Liver (tissue), 8 donors: ENCODE measurements at regions not wholly inside any gene's neighbourhood (a gene's known extent, or its start where the extent isn't known, plus 50 kb on each side); places are given as distances from the start of the nearest gene placed in this dataset.

ENCODE experiments used
- DNase-seq: peaks from one replicate; pipeline ENCODE4 v3.0.0-alpha.2; 2017; ENCODE audit warnings: low spot score
- H3K27ac ChIP-seq, 2 donors: one replicate each; pipeline ENCODE4 v1.7.0; 2013; ENCODE audit warnings: inconsistent platforms in 2 of 2, low read length in 2 of 2, control low read depth in 1 of 2, low read depth in 1 of 2, mild to moderate bottlenecking in 1 of 2
- H3K27me3 ChIP-seq, 4 donors: one replicate each; pipeline versions ENCODE4 v1.6.1 to v1.7.0; 2013; ENCODE audit warnings: low read length in 3 of 4, inconsistent platforms in 1 of 4, mild to moderate bottlenecking in 1 of 4, moderate library complexity in 1 of 4; ENCODE audit not compliant: control insufficient read depth in 4 of 4, insufficient read depth in 4 of 4
- H3K36me3 ChIP-seq, 4 donors: one replicate each; pipeline versions ENCODE4 v1.6.1 to v1.7.0; 2013; ENCODE audit warnings: low read length in 3 of 4, mild to moderate bottlenecking in 3 of 4, low read depth in 1 of 4, moderate library complexity in 1 of 4; ENCODE audit not compliant: control insufficient read depth in 4 of 4, insufficient read depth in 3 of 4
- H3K4me1 ChIP-seq, 4 donors: one replicate each; pipeline versions ENCODE4 v1.6.1 to v1.7.0; 2013; ENCODE audit warnings: low read length in 3 of 4, mild to moderate bottlenecking in 3 of 4, moderate library complexity in 1 of 4; ENCODE audit not compliant: control insufficient read depth in 4 of 4, insufficient read depth in 4 of 4
- H3K4me3 ChIP-seq, 3 donors: one replicate each; pipeline versions ENCODE4 v1.6.1 to v1.7.0; 2013; ENCODE audit warnings: low read length in 3 of 3, control low read depth in 1 of 3, low read depth in 1 of 3, mild to moderate bottlenecking in 1 of 3
- H3K9ac ChIP-seq, 2 donors: one replicate each; pipeline ENCODE4 v1.7.0; 2013; ENCODE audit warnings: low read length in 2 of 2, mild to moderate bottlenecking in 2 of 2, moderate library complexity in 2 of 2, control low read depth in 1 of 2, low read depth in 1 of 2
- H3K9me3 ChIP-seq, 4 donors: one replicate each; pipeline versions ENCODE4 v1.6.1 to v1.7.0; 2013; ENCODE audit warnings: low read length in 3 of 4; ENCODE audit not compliant: control insufficient read depth in 4 of 4
- ATF3 ChIP-seq: IDR thresholded peaks from 2 replicates; pipeline ENCODE4 v1.6.1; 2016; ENCODE audit warnings: antibody characterized with exemption
- EGR1 ChIP-seq, 2 donors: IDR thresholded peaks; 2 replicates each; pipeline ENCODE4 v1.6.1; 2016 to 2018; ENCODE audit warnings: antibody characterized with exemption in 2 of 2, low read depth in 2 of 2
- GABPA ChIP-seq, 2 donors: IDR thresholded peaks in 1 of 2; conservative IDR thresholded peaks in 1 of 2; 2 replicates each; pipeline ENCODE4 v1.6.1; 2016; ENCODE audit warnings: antibody characterized with exemption in 2 of 2, mild to moderate bottlenecking in 1 of 2, moderate library complexity in 1 of 2
- HNF4A ChIP-seq, 2 donors: conservative IDR thresholded peaks; 2 replicates each; pipeline ENCODE4 v1.6.1; 2016; ENCODE audit warnings: antibody characterized with exemption in 2 of 2, mild to moderate bottlenecking in 2 of 2
- MAX ChIP-seq: IDR thresholded peaks from 2 replicates; pipeline ENCODE4 v1.6.1; 2016; ENCODE audit warnings: antibody characterized with exemption
- NR2F2 ChIP-seq: IDR thresholded peaks from 2 replicates; pipeline ENCODE4 v1.6.1; 2016; ENCODE audit warnings: antibody characterized with exemption
- RAD21 ChIP-seq, 2 donors: IDR thresholded peaks; 2 replicates each; pipeline ENCODE4 v1.6.1; 2016; ENCODE audit warnings: antibody characterized with exemption in 2 of 2, mild to moderate bottlenecking in 2 of 2
- SP1 ChIP-seq: IDR thresholded peaks from 2 replicates; pipeline ENCODE4 v1.6.1; 2018; ENCODE audit warnings: antibody characterized with exemption, mild to moderate bottlenecking
- TAF1 ChIP-seq: conservative IDR thresholded peaks from 2 replicates; pipeline ENCODE4 v1.6.1; 2016; ENCODE audit warnings: antibody characterized with exemption, mild to moderate bottlenecking
- YY1 ChIP-seq: IDR thresholded peaks from 2 replicates; pipeline ENCODE4 v1.6.1; 2016; ENCODE audit warnings: antibody characterized with exemption, mild to moderate bottlenecking
- WGBS: extraction: QIAGEN DNeasy Blood & Tissue Kit; methylation state at CpG from one replicate; pipeline ENCODE4 v1.1.7; 2013; 5-methylcytosine and 5-hydroxymethylcytosine counted together
- TF ChIP-seq, protein P1 (sequence below): IDR thresholded peaks from 2 replicates; pipeline ENCODE4 v1.6.1; 2016; ENCODE audit warnings: antibody characterized with exemption, mild to moderate bottlenecking
- TF ChIP-seq, protein P2 (sequence below): fragments of 150-350 bp; IDR thresholded peaks from 2 replicates; pipeline ENCODE4 v1.5.1; 2017; ENCODE audit warnings: improper control_type of control experiment, low read depth, low read length; ENCODE audit not compliant: missing input control
- donor health status: healthy.
- donor health status: healthy.
- donor health status: healthy.
- donor health status: healthy.
- donor health status: healthy.

GRCh38 chr3:186477033-186477432 lies 67.1 kb downstream of the CRYGS start:
- no peak overlapping the region for H3K9ac ChIP-seq
- peaks cover 0 to 4% (median 0%) of the 10 kb centered on the region in 4 donors for H3K4me1 ChIP-seq
- no peaks in the 10 kb centered on the region for H3K9me3 ChIP-seq
- DNase-seq = no peak
- WGBS = 96% methylated on average over 8 of the region's 8 CpGs
- H3K27me3 ChIP-seq = peaks cover 0 to 2% (median 0%) of the 10 kb centered on the region in 4 donors
- no peaks in the 10 kb centered on the region for H3K36me3 ChIP-seq
- no peak overlapping the region for H3K4me3 ChIP-seq
- no peak for TF ChIP-seq EGR1 (IDR thresholded peaks at IDR 0.05; ENCODE audit: low read depth in 2 of 2)
- no peak for TF ChIP-seq SP1
- TF ChIP-seq, protein P1, sequence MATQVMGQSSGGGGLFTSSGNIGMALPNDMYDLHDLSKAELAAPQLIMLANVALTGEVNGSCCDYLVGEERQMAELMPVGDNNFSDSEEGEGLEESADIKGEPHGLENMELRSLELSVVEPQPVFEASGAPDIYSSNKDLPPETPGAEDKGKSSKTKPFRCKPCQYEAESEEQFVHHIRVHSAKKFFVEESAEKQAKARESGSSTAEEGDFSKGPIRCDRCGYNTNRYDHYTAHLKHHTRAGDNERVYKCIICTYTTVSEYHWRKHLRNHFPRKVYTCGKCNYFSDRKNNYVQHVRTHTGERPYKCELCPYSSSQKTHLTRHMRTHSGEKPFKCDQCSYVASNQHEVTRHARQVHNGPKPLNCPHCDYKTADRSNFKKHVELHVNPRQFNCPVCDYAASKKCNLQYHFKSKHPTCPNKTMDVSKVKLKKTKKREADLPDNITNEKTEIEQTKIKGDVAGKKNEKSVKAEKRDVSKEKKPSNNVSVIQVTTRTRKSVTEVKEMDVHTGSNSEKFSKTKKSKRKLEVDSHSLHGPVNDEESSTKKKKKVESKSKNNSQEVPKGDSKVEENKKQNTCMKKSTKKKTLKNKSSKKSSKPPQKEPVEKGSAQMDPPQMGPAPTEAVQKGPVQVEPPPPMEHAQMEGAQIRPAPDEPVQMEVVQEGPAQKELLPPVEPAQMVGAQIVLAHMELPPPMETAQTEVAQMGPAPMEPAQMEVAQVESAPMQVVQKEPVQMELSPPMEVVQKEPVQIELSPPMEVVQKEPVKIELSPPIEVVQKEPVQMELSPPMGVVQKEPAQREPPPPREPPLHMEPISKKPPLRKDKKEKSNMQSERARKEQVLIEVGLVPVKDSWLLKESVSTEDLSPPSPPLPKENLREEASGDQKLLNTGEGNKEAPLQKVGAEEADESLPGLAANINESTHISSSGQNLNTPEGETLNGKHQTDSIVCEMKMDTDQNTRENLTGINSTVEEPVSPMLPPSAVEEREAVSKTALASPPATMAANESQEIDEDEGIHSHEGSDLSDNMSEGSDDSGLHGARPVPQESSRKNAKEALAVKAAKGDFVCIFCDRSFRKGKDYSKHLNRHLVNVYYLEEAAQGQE = no peak
- no peak for TF ChIP-seq HNF4A (conservative IDR thresholded peaks at IDR 0.05)
- TF ChIP-seq TAF1 = no peak
- TF ChIP-seq ATF3 = no peak
- no peak overlapping the region for H3K27ac ChIP-seq

DNA sequence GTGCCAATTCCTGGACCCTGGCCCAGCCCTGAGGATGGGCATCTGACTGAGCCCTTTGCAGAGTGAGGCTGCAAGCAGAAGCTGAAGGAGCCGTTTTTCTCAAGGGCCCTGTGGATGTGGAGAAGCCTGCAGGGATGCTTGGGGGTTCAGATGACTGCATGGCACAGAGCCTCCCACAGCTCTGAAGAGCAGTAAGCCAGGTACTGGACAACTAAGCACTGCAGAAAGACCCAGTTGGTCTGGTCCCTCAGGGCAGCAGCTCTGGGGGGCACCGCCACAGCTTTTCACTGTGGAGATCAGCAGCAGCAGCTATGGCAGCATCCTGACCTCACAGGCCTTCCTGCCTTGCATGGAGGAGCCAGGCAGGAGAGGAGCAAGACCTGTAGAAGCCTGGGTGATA lies 67.6 kb downstream of the CRYGS start:
- H3K9me3 ChIP-seq = no peaks in the 10 kb centered on the region
- peaks cover 0 to 4% (median 0%) of the 10 kb centered on the region in 4 donors for H3K4me1 ChIP-seq
- H3K36me3 ChIP-seq = no peaks in the 10 kb centered on the region
- WGBS = 88% methylated on average over 2 of the region's 2 CpGs
- no peak for DNase-seq
- no peak overlapping the region for H3K27ac ChIP-seq
- no peak for TF ChIP-seq RAD21 (IDR thresholded peaks at IDR 0.05)
- no peak for TF ChIP-seq SP1
- TF ChIP-seq TAF1 = no peak
- no peak for TF ChIP-seq YY1
- TF ChIP-seq, protein P2, sequence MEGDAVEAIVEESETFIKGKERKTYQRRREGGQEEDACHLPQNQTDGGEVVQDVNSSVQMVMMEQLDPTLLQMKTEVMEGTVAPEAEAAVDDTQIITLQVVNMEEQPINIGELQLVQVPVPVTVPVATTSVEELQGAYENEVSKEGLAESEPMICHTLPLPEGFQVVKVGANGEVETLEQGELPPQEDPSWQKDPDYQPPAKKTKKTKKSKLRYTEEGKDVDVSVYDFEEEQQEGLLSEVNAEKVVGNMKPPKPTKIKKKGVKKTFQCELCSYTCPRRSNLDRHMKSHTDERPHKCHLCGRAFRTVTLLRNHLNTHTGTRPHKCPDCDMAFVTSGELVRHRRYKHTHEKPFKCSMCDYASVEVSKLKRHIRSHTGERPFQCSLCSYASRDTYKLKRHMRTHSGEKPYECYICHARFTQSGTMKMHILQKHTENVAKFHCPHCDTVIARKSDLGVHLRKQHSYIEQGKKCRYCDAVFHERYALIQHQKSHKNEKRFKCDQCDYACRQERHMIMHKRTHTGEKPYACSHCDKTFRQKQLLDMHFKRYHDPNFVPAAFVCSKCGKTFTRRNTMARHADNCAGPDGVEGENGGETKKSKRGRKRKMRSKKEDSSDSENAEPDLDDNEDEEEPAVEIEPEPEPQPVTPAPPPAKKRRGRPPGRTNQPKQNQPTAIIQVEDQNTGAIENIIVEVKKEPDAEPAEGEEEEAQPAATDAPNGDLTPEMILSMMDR = no peak
- TF ChIP-seq HNF4A (conservative IDR thresholded peaks at IDR 0.05) = no peak
- TF ChIP-seq NR2F2 = no peak
- TF ChIP-seq MAX = no peak
- no peak for TF ChIP-seq GABPA (IDR thresholded peaks at IDR 0.05 in 1 of 2, conservative IDR thresholded peaks at IDR 0.05 in 1 of 2)
- H3K27me3 ChIP-seq = peaks cover 0 to 2% (median 0%) of the 10 kb centered on the region in 4 donors
- no peak overlapping the region for H3K4me3 ChIP-seq
- no peak overlapping the region for H3K9ac ChIP-seq

GRCh38 chr3:186476044-186476468 lies 68.1 kb downstream of the CRYGS start:
- no peaks in the 10 kb centered on the region for H3K9me3 ChIP-seq
- H3K27me3 ChIP-seq = peaks cover 0 to 2% (median 0%) of the 10 kb centered on the region in 4 donors
- H3K36me3 ChIP-seq = no peaks in the 10 kb centered on the region
- 38% methylated on average over 3 of the region's 3 CpGs for WGBS
- no peak for DNase-seq
- H3K9ac ChIP-seq = no peak overlapping the region
- TF ChIP-seq YY1 = no peak
- H3K4me1 ChIP-seq = peaks cover 0 to 4% (median 0%) of the 10 kb centered on the region in 4 donors
- no peak overlapping the region for H3K27ac ChIP-seq
- no peak overlapping the region for H3K4me3 ChIP-seq
